Liver (tissue), 6 donors: ENCODE measurements at regions not wholly inside any gene's neighbourhood (a gene's known extent, or its start where the extent isn't known, plus 50 kb on each side); places are given as distances from the start of the nearest gene placed in this dataset.
"Not testable (repeated sequence)": the region's sequence is repeated elsewhere in the genome, so short reads cannot be mapped to it uniquely, and the experiment has no call there.

Experiments
- DNase-seq: peaks from one replicate; pipeline ENCODE4 v3.0.0-alpha.2; 2017; ENCODE audit warnings: low spot score
- H3K27ac ChIP-seq, 2 donors: one replicate each; pipeline ENCODE4 v1.7.0; 2013; ENCODE audit warnings: inconsistent platforms in 2 of 2, low read length in 2 of 2, control low read depth in 1 of 2, low read depth in 1 of 2, mild to moderate bottlenecking in 1 of 2
- H3K27me3 ChIP-seq, 4 donors: one replicate each; pipeline versions ENCODE4 v1.6.1 to v1.7.0; 2013; ENCODE audit warnings: low read length in 3 of 4, inconsistent platforms in 1 of 4, mild to moderate bottlenecking in 1 of 4, moderate library complexity in 1 of 4; ENCODE audit not compliant: control insufficient read depth in 4 of 4, insufficient read depth in 4 of 4
- H3K36me3 ChIP-seq, 4 donors: one replicate each; pipeline versions ENCODE4 v1.6.1 to v1.7.0; 2013; ENCODE audit warnings: low read length in 3 of 4, mild to moderate bottlenecking in 3 of 4, low read depth in 1 of 4, moderate library complexity in 1 of 4; ENCODE audit not compliant: control insufficient read depth in 4 of 4, insufficient read depth in 3 of 4
- H3K4me1 ChIP-seq, 4 donors: one replicate each; pipeline versions ENCODE4 v1.6.1 to v1.7.0; 2013; ENCODE audit warnings: low read length in 3 of 4, mild to moderate bottlenecking in 3 of 4, moderate library complexity in 1 of 4; ENCODE audit not compliant: control insufficient read depth in 4 of 4, insufficient read depth in 4 of 4
- H3K4me3 ChIP-seq, 3 donors: one replicate each; pipeline versions ENCODE4 v1.6.1 to v1.7.0; 2013; ENCODE audit warnings: low read length in 3 of 3, control low read depth in 1 of 3, low read depth in 1 of 3, mild to moderate bottlenecking in 1 of 3
- H3K9ac ChIP-seq, 2 donors: one replicate each; pipeline ENCODE4 v1.7.0; 2013; ENCODE audit warnings: low read length in 2 of 2, mild to moderate bottlenecking in 2 of 2, moderate library complexity in 2 of 2, control low read depth in 1 of 2, low read depth in 1 of 2
- H3K9me3 ChIP-seq, 4 donors: one replicate each; pipeline versions ENCODE4 v1.6.1 to v1.7.0; 2013; ENCODE audit warnings: low read length in 3 of 4; ENCODE audit not compliant: control insufficient read depth in 4 of 4
- WGBS: extraction: QIAGEN DNeasy Blood & Tissue Kit; methylation state at CpG from one replicate; pipeline ENCODE4 v1.1.7; 2013; 5-methylcytosine and 5-hydroxymethylcytosine counted together
- donor health status: healthy.
- donor health status: healthy.
- donor health status: healthy.

DNA sequence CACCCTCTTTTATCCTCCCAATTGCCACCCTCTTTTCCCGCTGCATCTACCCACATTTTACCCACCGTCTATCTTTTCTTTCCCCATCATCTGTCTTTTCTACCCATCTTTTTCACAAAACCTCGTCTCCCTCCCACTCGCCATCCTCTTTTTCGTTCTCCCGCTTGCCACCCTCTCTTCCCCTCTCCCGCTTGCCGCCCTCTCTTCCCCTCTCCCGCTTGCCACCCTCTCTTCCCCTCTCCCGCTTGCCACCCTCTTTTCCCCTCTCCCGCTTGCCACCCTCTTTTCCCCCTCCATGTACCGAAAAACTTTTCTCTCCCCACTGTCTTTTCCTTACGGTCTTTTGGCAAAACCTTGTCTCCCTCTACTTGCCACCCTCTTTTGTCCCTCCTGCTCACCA is 97.7 kb upstream of the POTEC start:
- not testable (repeated sequence) for H3K9me3 ChIP-seq, H3K4me3 ChIP-seq, H3K27me3 ChIP-seq, H3K27ac ChIP-seq, H3K36me3 ChIP-seq, H3K4me1 ChIP-seq, H3K9ac ChIP-seq
- DNase-seq = peak; percentile 42
- 69% methylated on average over 13 of the region's 13 CpGs for WGBS

DNA sequence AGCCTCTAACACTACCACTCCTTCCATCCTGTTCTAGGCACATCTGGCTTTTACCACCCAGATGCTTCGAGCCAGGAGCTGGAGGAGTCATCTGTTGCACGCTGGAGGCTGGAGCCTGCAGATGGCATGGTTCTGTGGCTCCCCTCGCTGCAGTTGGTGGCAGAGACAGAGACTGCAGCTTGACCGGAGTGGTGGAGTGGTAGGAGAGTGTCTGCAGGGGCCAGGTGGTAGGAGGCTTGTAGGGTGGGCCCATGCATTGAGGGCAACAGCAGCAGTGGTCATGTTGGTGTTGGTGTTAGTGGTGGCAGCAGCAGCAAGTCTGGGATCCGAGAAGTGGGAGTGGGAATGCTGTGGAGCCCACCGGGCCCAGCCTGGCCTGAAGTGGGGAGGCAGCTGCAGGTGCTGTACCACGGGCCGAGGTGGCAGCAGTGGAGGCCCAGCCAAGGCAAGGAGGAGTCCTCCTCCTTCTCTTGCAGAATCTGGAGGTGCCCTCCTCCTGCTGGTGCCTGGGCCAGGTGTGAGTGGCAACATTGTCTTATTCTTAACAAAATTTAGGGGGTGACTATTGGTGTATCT is 100.4 kb upstream of the POTEC start:
- H3K9me3 ChIP-seq, H3K4me3 ChIP-seq, H3K4me1 ChIP-seq, H3K27me3 ChIP-seq, H3K36me3 ChIP-seq, DNase-seq, H3K9ac ChIP-seq, H3K27ac ChIP-seq: not testable (repeated sequence)
- 74% methylated on average over 8 of the region's 8 CpGs for WGBS

DNA sequence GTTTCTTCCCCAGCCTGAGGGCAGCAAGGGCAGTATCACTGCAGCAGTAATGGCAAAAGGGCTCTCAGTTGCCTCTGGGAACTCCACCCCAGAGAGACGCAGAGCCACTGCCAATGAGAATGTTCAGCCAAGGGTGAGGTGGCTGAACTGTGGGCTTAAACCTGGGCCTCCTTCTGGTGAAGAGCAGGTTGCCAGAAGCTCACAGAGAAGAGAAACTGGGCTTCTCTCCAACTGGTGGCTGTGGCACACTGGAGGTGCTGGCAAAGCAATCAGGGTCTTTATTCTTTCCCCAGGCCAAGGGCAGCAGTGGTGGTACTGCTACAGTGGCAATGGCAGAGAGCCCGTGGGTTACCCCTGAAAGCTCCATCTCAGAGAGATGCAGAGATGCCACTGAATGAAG is 54.9 kb upstream of the ANKRD30B start:
- WGBS = 36% methylated on average over 2 of the region's 2 CpGs
- H3K9ac ChIP-seq, DNase-seq, H3K4me3 ChIP-seq, H3K36me3 ChIP-seq, H3K4me1 ChIP-seq, H3K9me3 ChIP-seq, H3K27me3 ChIP-seq, H3K27ac ChIP-seq: not testable (repeated sequence)

DNA sequence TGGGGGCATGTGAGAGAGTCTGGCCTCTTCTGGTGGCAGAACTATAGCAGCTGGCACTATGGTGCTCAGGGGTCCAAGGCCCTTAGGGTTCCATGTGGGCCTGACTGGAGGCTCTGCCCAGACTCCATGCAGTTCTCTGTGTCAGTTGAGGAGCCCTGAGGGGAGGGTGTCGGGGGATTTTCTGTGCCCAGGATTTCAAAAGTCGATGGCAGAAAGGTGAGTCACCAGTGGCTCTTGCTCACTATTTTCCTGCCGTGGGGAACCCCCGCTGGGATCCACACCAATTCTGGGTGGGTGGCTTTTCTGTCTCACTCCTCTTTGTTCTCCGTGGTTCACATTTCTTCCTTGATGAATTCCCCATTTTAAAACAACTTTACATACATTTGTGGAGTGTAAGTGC is 54.1 kb upstream of the ANKRD30B start:
- DNase-seq, H3K36me3 ChIP-seq, H3K9me3 ChIP-seq, H3K4me1 ChIP-seq, H3K4me3 ChIP-seq, H3K27ac ChIP-seq, H3K9ac ChIP-seq, H3K27me3 ChIP-seq: not testable (repeated sequence)
- 75% methylated on average over 5 of the region's 5 CpGs for WGBS

DNA sequence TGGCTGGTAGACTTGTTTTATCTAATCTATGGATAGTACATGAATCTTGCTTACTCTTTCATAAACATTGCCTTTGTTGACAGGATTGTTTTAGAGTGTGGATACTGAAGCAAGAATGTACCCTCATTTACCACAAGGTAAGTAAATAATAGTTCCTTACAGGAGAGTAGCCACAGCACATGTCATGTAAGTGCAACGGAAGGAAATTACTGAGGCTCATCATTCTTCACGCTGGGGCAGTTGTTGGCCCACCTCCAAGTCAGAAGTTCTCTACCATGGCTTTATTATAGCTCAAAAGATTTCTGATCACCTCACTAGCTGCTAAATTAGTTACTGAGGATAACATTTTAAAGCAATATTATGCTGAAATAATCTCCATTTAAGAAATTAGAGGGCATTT is 50.0 kb upstream of the ANKRD30B start:
- not testable (repeated sequence) for H3K27me3 ChIP-seq, H3K27ac ChIP-seq, H3K4me3 ChIP-seq, H3K36me3 ChIP-seq, H3K4me1 ChIP-seq, H3K9ac ChIP-seq, H3K9me3 ChIP-seq, DNase-seq
- WGBS = 59% methylated on average over 2 of the region's 2 CpGs
